ENCODE measurements at regions not wholly inside any gene's neighbourhood (a gene's known extent, or its start where the extent isn't known, plus 50 kb on each side); places are given as distances from the start of the nearest gene placed in this dataset.

GRCh38 chr6:170461556-170462365 is 91.3 kb downstream of the PSMB1 start:
- Mint-ChIP-seq H3K36me3 (no peaks in the 10 kb centered on the region), H3K9me3 (peaks cover 0 to 3% (median 0%) of the 10 kb centered on the region in 9 donors), H3K4me1 (peaks cover 19 to 44% (median 41%) of the 10 kb centered on the region in 4 donors), H3K4me3 (peak overlapping the region in 5 of 10 donors; percentile 22 to 68 (median 62)), H3K27ac (peak overlapping the region in 5 of 10 donors; percentile 6 to 89 (median 79)), H3K27me3 (peaks cover 0 to 7% (median 6%) of the 10 kb centered on the region in 5 donors)
- DNase-seq: no peak
- POLR2A ChIA-PET: no interaction called here
- ATAC-seq: no peak

- Mint-ChIP-seq H3K4me3 (peak overlapping the region in 1 of 10 donors; percentile 64), H3K36me3 (no peaks in the 10 kb centered on the region), H3K4me1 (peaks cover 19 to 44% (median 41%) of the 10 kb centered on the region in 4 donors), H3K27me3 (peaks cover 0 to 7% (median 6%) of the 10 kb centered on the region in 5 donors), H3K9me3 (peaks cover 0 to 3% (median 0%) of the 10 kb centered on the region in 9 donors), H3K27ac (peak overlapping the region in 3 of 10 donors; percentile 74 to 89 (median 79))
- POLR2A ChIA-PET: no interaction called here
- ATAC-seq (no peak), DNase-seq (no peak)
Observed at GRCh38 chr6:170461111-170461510, 92.0 kb downstream of the PSMB1 start.

- Mint-ChIP-seq H3K9me3 (no peaks in the 10 kb centered on the region), H3K27me3 (peaks cover 0 to 7% (median 6%) of the 10 kb centered on the region in 5 donors), H3K36me3 (no peaks in the 10 kb centered on the region), H3K4me3 (no peak overlapping the region), H3K4me1 (peaks cover 19 to 43% (median 41%) of the 10 kb centered on the region in 4 donors), H3K27ac (no peak overlapping the region)
- DNase-seq (no peak), ATAC-seq (no peak)
- POLR2A ChIA-PET: no interaction called here
Observed at GRCh38 chr6:170460641-170461040, 92.5 kb downstream of the PSMB1 start.

- POLR2A ChIA-PET: no interaction called here
- Mint-ChIP-seq H3K4me3 (peak overlapping the region; percentile 40 to 79 (median 69)), H3K27me3 (peaks cover 0 to 7% (median 6%) of the 10 kb centered on the region in 5 donors), H3K9me3 (no peaks in the 10 kb centered on the region), H3K27ac (peak overlapping the region in 6 of 10 donors; percentile 7 to 84 (median 36)), H3K4me1 (peaks cover 23 to 45% (median 41%) of the 10 kb centered on the region in 4 donors), H3K36me3 (no peaks in the 10 kb centered on the region)
- ATAC-seq (peak in 1 of 2 donors; percentile 10), DNase-seq (no peak)
Observed at GRCh38 chr6:170459451-170459850, 93.7 kb downstream of the PSMB1 start.

- H3K27me3 Mint-ChIP-seq: peaks cover 0 to 7% (median 6%) of the 10 kb centered on the region in 5 donors
- no peak overlapping the region for H3K27ac Mint-ChIP-seq
- ATAC-seq (no peak), DNase-seq (no peak)
- no peaks in the 10 kb centered on the region for H3K36me3 Mint-ChIP-seq
- peaks cover 17 to 40% (median 23%) of the 10 kb centered on the region in 4 donors for H3K4me1 Mint-ChIP-seq
- no peaks in the 10 kb centered on the region for H3K9me3 Mint-ChIP-seq
- no peak overlapping the region for H3K4me3 Mint-ChIP-seq
- POLR2A ChIA-PET: interaction anchor here (0.7 kb wide), 1 partner anchor 551 kb away, joined by 3 read pairs; no protein-coding TSS in a partner anchor
Observed at GRCh38 chr6:170456886-170457698, 96.0 kb downstream of the PSMB1 start.
